ENCODE measurements at regions not wholly inside any gene's neighbourhood (a gene's known extent, or its start where the extent isn't known, plus 50 kb on each side); places are given as distances from the start of the nearest gene placed in this dataset.
A peak's percentile ranks its signal among the peaks of the same experiment; 100 is the strongest.

DNA sequence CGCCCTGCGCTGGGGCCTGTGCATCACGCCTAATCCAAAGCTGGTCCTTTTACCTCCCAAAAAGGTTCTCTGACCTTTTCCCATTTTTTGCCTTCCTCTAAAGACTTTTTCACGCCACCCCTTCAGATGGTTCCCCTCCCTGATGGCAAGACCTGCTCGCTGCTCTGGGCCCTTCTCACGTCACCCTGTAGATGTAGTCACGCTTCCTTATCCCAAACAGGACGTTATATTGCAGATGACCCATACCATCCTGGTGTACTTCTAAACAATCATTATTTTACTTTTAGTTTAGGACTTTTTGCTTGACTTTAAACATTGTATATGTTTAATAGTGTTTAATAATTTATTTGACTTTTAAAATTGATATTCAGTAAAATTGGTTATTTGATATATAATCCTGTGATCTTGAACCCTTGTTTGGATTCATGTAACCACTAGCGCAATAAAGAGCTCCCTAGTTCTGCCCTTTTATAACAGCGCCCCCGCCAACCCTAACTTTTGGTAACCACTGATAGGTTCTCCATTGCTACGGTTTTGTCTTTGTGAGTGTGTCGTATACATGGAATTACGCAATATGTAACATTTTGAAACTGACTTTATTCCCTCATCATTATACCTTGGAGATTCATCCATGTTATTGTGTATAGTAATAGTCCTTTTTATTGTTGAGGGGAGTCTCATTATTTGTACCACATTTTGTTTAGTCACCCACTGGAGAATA is 159.0 kb upstream of the CHRNA7 start:
- DNase-seq: no peak
- TF ChIP-seq, protein P1, sequence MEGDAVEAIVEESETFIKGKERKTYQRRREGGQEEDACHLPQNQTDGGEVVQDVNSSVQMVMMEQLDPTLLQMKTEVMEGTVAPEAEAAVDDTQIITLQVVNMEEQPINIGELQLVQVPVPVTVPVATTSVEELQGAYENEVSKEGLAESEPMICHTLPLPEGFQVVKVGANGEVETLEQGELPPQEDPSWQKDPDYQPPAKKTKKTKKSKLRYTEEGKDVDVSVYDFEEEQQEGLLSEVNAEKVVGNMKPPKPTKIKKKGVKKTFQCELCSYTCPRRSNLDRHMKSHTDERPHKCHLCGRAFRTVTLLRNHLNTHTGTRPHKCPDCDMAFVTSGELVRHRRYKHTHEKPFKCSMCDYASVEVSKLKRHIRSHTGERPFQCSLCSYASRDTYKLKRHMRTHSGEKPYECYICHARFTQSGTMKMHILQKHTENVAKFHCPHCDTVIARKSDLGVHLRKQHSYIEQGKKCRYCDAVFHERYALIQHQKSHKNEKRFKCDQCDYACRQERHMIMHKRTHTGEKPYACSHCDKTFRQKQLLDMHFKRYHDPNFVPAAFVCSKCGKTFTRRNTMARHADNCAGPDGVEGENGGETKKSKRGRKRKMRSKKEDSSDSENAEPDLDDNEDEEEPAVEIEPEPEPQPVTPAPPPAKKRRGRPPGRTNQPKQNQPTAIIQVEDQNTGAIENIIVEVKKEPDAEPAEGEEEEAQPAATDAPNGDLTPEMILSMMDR (IDR thresholded peaks at IDR 0.05; ENCODE audit: partially characterized antibody, unreplicated experiment): no peak
- Mint-ChIP-seq H3K4me1 (ENCODE audit: low read depth, unreplicated experiment) (peaks cover 50% of the 10 kb centered on the region), H3K27ac (ENCODE audit: unreplicated experiment) (peak overlapping the region; percentile 100), H3K4me3 (ENCODE audit: unreplicated experiment) (peak overlapping the region; percentile 99), H3K27me3 (ENCODE audit: unreplicated experiment) (peaks cover 12% of the 10 kb centered on the region), H3K36me3 (ENCODE audit: unreplicated experiment) (peaks cover 10% of the 10 kb centered on the region), H3K9me3 (ENCODE audit: unreplicated experiment) (peaks cover 11% of the 10 kb centered on the region)

DNA sequence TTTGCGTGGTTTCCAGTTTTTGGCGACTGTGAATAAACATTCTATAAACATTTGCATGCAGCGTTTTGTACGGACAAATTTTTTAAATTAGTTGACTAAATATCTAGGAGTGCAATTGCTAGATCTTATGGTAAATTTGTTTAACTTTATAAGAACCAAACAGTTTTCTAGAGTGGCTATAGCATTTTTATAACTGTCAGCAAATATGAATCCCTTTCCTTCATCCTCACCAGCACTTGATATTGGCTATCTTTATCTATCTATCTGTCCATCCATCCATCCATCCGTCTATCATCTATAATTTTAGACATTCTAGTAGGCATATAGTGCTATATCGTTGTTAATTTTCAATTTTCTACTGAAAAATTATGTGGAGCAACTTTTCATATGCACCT is 158.4 kb upstream of the CHRNA7 start:
- no peak for DNase-seq
- H3K9me3 Mint-ChIP-seq (ENCODE audit: unreplicated experiment): peaks cover 11% of the 10 kb centered on the region
- H3K4me1 Mint-ChIP-seq (ENCODE audit: low read depth, unreplicated experiment): peaks cover 45% of the 10 kb centered on the region
- H3K27ac Mint-ChIP-seq (ENCODE audit: unreplicated experiment): peak overlapping the region; percentile 100
- peaks cover 12% of the 10 kb centered on the region for H3K27me3 Mint-ChIP-seq (ENCODE audit: unreplicated experiment)
- no peak overlapping the region for H3K4me3 Mint-ChIP-seq (ENCODE audit: unreplicated experiment)
- TF ChIP-seq, protein P1 (IDR thresholded peaks at IDR 0.05; ENCODE audit: partially characterized antibody, unreplicated experiment): no peak
- H3K36me3 Mint-ChIP-seq (ENCODE audit: unreplicated experiment): peaks cover 10% of the 10 kb centered on the region

DNA sequence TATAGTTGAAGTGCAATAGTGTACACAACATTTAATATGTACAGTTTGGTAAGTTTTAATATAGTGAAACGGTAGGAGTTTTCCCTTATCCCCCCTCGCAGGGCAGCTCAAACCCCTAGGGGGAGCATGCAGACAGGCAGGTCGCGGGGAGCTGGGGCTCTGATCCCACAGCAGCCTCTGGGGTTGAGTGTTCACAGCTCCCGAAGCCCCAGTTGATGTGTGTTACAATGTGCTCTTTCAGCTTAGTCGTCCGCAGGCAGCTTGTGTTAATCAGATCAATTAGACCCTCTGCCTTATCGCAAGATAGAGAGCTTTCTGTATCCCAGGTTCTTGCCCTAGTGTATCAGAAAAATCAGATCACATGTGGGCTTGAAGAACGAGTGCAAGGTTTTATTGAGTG is 143.1 kb upstream of the CHRNA7 start:
- DNase-seq: peak; percentile 40
- H3K36me3 Mint-ChIP-seq (ENCODE audit: unreplicated experiment): peaks cover 7% of the 10 kb centered on the region
- H3K4me3 Mint-ChIP-seq (ENCODE audit: unreplicated experiment): peak overlapping the region; percentile 68
- peaks cover 5% of the 10 kb centered on the region for H3K9me3 Mint-ChIP-seq (ENCODE audit: unreplicated experiment)
- peaks cover 15% of the 10 kb centered on the region for H3K4me1 Mint-ChIP-seq (ENCODE audit: low read depth, unreplicated experiment)
- H3K27ac Mint-ChIP-seq (ENCODE audit: unreplicated experiment): peak overlapping the region; percentile 79
- TF ChIP-seq, protein P1 (IDR thresholded peaks at IDR 0.05; ENCODE audit: partially characterized antibody, unreplicated experiment): no peak
- peaks cover 3% of the 10 kb centered on the region for H3K27me3 Mint-ChIP-seq (ENCODE audit: unreplicated experiment)

DNA sequence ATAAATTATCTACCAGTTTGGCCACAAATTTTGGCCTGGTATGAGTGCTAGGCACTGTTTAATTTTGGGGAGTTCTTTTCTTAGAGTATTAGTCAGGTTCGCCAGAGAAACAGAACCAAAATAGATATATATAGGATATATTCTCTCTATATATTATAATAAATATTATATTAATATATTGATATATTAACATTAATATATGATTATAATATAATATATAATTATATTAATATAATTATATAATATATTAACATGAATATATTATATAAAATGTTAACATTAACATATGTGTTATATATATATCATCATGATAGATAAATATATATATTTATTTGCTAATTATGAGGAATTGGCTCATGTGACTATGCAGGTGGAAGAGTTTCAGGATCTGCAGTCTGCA is 137.8 kb upstream of the CHRNA7 start:
- no peak for DNase-seq
- H3K4me3 Mint-ChIP-seq (ENCODE audit: unreplicated experiment): no peak overlapping the region
- no peak overlapping the region for H3K27ac Mint-ChIP-seq (ENCODE audit: unreplicated experiment)
- H3K4me1 Mint-ChIP-seq (ENCODE audit: low read depth, unreplicated experiment): peaks cover 11% of the 10 kb centered on the region
- H3K9me3 Mint-ChIP-seq (ENCODE audit: unreplicated experiment): peaks cover 6% of the 10 kb centered on the region
- H3K36me3 Mint-ChIP-seq (ENCODE audit: unreplicated experiment): peaks cover 13% of the 10 kb centered on the region
- TF ChIP-seq, protein P1 (IDR thresholded peaks at IDR 0.05; ENCODE audit: partially characterized antibody, unreplicated experiment): no peak
- peaks cover 2% of the 10 kb centered on the region for H3K27me3 Mint-ChIP-seq (ENCODE audit: unreplicated experiment)

DNA sequence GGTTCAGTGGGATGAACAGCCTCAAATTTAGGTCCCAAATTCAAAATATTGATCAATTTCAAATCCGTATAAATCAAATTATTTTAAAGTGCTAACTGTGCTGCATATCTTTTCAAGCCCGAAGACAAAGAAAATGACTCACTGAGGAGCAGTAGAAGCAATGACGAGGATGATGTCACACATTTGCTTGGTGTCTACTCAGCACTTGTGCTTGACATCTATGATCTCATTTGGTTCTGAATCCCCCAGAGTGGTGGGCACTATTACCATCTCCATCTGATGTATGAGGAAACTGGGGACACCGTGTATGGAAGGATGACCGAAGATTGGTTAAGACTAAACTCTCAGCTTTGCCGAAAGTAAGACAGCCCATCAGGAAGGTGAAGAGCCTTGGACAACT is 136.5 kb upstream of the CHRNA7 start:
- H3K4me3 Mint-ChIP-seq (ENCODE audit: unreplicated experiment): no peak overlapping the region
- TF ChIP-seq, protein P1 (IDR thresholded peaks at IDR 0.05; ENCODE audit: partially characterized antibody, unreplicated experiment): no peak
- no peaks in the 10 kb centered on the region for H3K27me3 Mint-ChIP-seq (ENCODE audit: unreplicated experiment)
- H3K27ac Mint-ChIP-seq (ENCODE audit: unreplicated experiment): no peak overlapping the region
- H3K36me3 Mint-ChIP-seq (ENCODE audit: unreplicated experiment): peaks cover 18% of the 10 kb centered on the region
- peaks cover 3% of the 10 kb centered on the region for H3K9me3 Mint-ChIP-seq (ENCODE audit: unreplicated experiment)
- H3K4me1 Mint-ChIP-seq (ENCODE audit: low read depth, unreplicated experiment): peaks cover 5% of the 10 kb centered on the region
- no peak for DNase-seq
